ENCODE measurements at regions not wholly inside any gene's neighbourhood (a gene's known extent, or its start where the extent isn't known, plus 50 kb on each side); places are given as distances from the start of the nearest gene placed in this dataset.
"Not testable (repeated sequence)": the region's sequence is repeated elsewhere in the genome, so short reads cannot be mapped to it uniquely, and the experiment has no call there.

GRCh38 chr4:78004270-78004669 lies 52.9 kb upstream of the FRAS1 start:
- TF ChIP-seq CTCF (conservative IDR thresholded peaks at IDR 0.05 in 1 of 2, IDR thresholded peaks at IDR 0.05 in 1 of 2; ENCODE audit: low read depth in 1 of 2, low read length in 2 of 2), result no peak
- TF ChIP-seq EZH2 (IDR thresholded peaks at IDR 0.05; ENCODE audit: low read length, missing control alignments), result no peak
- Histone ChIP-seq H3K9me3 (ENCODE audit: control insufficient read depth, insufficient read depth, low read depth, low read length) (no peaks in the 10 kb centered on the region), H3K4me3 (replicated peaks in 1 of 4; ENCODE audit: control extremely low read depth in 1 of 4, insufficient read depth in 1 of 4, low read depth in 3 of 4, low read length in 4 of 4) (no peak overlapping the region), H3K9ac (ENCODE audit: insufficient read depth, low read length) (no peak overlapping the region), H3K27ac (ENCODE audit: insufficient read depth, low read length) (no peak overlapping the region), H3K36me3 (ENCODE audit: control insufficient read depth, insufficient read depth, low read length) (no peaks in the 10 kb centered on the region), H3K79me2 (ENCODE audit: control insufficient read depth, insufficient read depth, low read length) (no peaks in the 10 kb centered on the region), H3K27me3 (ENCODE audit: control insufficient read depth, insufficient read depth, low read length) (peaks cover 2% of the 10 kb centered on the region), H2AFZ (ENCODE audit: low read length) (no peak overlapping the region), H3K4me2 (ENCODE audit: extremely low read depth, insufficient read depth, low read length) (no peak overlapping the region), H4K20me1 (ENCODE audit: control insufficient read depth, extremely low read depth, insufficient read depth, low read length) (no peaks in the 10 kb centered on the region), H3K4me1 (ENCODE audit: control insufficient read depth, extremely low read depth, insufficient read depth, low read length) (no peaks in the 10 kb centered on the region)
- peak in 1 of 2 donors; percentile 64 for DNase-seq (ENCODE audit: low read depth in 2 of 2)

GRCh38 chr4:78005086-78005485 lies 52.0 kb upstream of the FRAS1 start:
- DNase-seq (ENCODE audit: low read depth in 2 of 2), result no peak
- Histone ChIP-seq H3K9me3 (ENCODE audit: control insufficient read depth, insufficient read depth, low read depth, low read length) (no peaks in the 10 kb centered on the region), H3K4me3 (replicated peaks in 1 of 4; ENCODE audit: control extremely low read depth in 1 of 4, insufficient read depth in 1 of 4, low read depth in 3 of 4, low read length in 4 of 4) (no peak overlapping the region), H3K79me2 (ENCODE audit: control insufficient read depth, insufficient read depth, low read length) (no peaks in the 10 kb centered on the region), H3K4me1 (ENCODE audit: control insufficient read depth, extremely low read depth, insufficient read depth, low read length) (no peaks in the 10 kb centered on the region), H3K27me3 (ENCODE audit: control insufficient read depth, insufficient read depth, low read length) (peaks cover 2% of the 10 kb centered on the region), H3K36me3 (ENCODE audit: control insufficient read depth, insufficient read depth, low read length) (no peaks in the 10 kb centered on the region), H2AFZ (ENCODE audit: low read length) (no peak overlapping the region), H3K9ac (ENCODE audit: insufficient read depth, low read length) (no peak overlapping the region), H3K4me2 (ENCODE audit: extremely low read depth, insufficient read depth, low read length) (no peak overlapping the region), H3K27ac (ENCODE audit: insufficient read depth, low read length) (no peak overlapping the region), H4K20me1 (ENCODE audit: control insufficient read depth, extremely low read depth, insufficient read depth, low read length) (no peaks in the 10 kb centered on the region)
- TF ChIP-seq EZH2 (IDR thresholded peaks at IDR 0.05; ENCODE audit: low read length, missing control alignments) (no peak), CTCF (conservative IDR thresholded peaks at IDR 0.05 in 1 of 2, IDR thresholded peaks at IDR 0.05 in 1 of 2; ENCODE audit: low read depth in 1 of 2, low read length in 2 of 2) (no peak)

- not testable (repeated sequence) for H3K27ac ChIP-seq (ENCODE audit: insufficient read depth, low read length); H3K36me3 ChIP-seq (ENCODE audit: control insufficient read depth, insufficient read depth, low read length); H3K9me3 ChIP-seq (ENCODE audit: control insufficient read depth, insufficient read depth, low read depth, low read length); H2AFZ ChIP-seq (ENCODE audit: low read length); H3K4me1 ChIP-seq (ENCODE audit: control insufficient read depth, extremely low read depth, insufficient read depth, low read length); H3K79me2 ChIP-seq (ENCODE audit: control insufficient read depth, insufficient read depth, low read length); H4K20me1 ChIP-seq (ENCODE audit: control insufficient read depth, extremely low read depth, insufficient read depth, low read length); DNase-seq (ENCODE audit: low read depth in 2 of 2); H3K4me3 ChIP-seq (replicated peaks in 1 of 4; ENCODE audit: control extremely low read depth in 1 of 4, insufficient read depth in 1 of 4, low read depth in 3 of 4, low read length in 4 of 4); H3K9ac ChIP-seq (ENCODE audit: insufficient read depth, low read length); H3K4me2 ChIP-seq (ENCODE audit: extremely low read depth, insufficient read depth, low read length); H3K27me3 ChIP-seq (ENCODE audit: control insufficient read depth, insufficient read depth, low read length)
Observed at GRCh38 chr4:78007021-78007420, 50.1 kb upstream of the FRAS1 start.
